ENCODE measurements at regions not wholly inside any gene's neighbourhood (a gene's known extent, or its start where the extent isn't known, plus 50 kb on each side); places are given as distances from the start of the nearest gene placed in this dataset.

DNA sequence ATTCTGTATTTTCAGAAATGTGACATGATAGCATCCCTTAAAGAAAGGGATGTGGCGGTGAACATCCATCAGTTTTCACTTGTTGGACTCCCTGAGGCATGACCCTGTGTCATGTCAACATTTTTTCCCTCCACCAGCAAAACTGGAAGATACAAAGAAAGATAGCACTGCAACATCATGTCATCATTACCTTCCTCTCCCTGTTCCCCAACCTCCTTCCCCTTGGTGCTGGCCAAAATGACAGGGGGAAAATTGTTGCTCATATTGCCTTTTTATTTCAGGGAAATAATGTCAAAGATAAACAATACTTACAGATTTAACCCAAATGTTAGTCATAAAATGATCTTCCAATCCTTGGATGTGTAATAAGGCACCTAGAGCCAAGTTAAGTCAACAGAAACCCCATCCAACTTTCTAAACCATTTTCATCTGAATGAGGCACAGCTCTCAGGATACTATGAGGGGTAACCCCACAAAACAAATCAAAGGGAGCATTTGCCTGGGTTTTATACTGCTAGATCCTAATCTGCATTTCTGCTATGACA, 644.3 kb downstream of the ACTL7B start:
- DNase-seq (ENCODE audit: low spot score) = no peak
- TF ChIP-seq, protein P1, sequence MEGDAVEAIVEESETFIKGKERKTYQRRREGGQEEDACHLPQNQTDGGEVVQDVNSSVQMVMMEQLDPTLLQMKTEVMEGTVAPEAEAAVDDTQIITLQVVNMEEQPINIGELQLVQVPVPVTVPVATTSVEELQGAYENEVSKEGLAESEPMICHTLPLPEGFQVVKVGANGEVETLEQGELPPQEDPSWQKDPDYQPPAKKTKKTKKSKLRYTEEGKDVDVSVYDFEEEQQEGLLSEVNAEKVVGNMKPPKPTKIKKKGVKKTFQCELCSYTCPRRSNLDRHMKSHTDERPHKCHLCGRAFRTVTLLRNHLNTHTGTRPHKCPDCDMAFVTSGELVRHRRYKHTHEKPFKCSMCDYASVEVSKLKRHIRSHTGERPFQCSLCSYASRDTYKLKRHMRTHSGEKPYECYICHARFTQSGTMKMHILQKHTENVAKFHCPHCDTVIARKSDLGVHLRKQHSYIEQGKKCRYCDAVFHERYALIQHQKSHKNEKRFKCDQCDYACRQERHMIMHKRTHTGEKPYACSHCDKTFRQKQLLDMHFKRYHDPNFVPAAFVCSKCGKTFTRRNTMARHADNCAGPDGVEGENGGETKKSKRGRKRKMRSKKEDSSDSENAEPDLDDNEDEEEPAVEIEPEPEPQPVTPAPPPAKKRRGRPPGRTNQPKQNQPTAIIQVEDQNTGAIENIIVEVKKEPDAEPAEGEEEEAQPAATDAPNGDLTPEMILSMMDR (IDR thresholded peaks at IDR 0.05) = no peak
- no peak for ATAC-seq (ENCODE audit: low FRiP score)

DNA sequence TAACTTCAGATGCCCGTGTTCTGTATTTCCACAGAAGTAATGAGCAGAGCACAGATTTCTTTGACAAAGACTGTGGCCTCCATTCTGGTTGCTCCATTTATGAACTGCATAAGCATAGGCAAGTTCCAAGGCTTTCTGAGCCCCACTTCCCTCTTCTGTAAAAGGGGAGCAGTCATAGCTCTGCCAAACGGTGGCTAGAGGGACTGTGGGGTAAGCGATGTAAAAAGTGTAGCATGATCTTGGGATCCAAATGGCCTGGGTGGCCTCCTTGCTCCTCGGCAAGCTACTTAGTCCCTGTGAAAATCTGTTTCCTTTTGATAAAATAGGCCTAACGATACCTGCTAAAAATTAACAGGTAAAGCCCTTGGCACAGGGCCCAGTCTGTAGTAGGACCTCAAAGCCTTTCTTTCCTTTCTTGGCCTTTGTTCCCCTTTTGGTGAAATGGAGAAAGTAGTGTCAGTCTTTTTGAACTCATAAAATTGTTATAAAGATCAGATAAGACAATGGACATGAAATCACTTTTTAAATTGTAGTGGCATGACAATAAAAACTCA, 646.6 kb downstream of the ACTL7B start:
- DNase-seq (ENCODE audit: low spot score) = no peak
- ATAC-seq (ENCODE audit: low FRiP score) = no peak
- TF ChIP-seq, protein P1 (IDR thresholded peaks at IDR 0.05) = no peak

DNA sequence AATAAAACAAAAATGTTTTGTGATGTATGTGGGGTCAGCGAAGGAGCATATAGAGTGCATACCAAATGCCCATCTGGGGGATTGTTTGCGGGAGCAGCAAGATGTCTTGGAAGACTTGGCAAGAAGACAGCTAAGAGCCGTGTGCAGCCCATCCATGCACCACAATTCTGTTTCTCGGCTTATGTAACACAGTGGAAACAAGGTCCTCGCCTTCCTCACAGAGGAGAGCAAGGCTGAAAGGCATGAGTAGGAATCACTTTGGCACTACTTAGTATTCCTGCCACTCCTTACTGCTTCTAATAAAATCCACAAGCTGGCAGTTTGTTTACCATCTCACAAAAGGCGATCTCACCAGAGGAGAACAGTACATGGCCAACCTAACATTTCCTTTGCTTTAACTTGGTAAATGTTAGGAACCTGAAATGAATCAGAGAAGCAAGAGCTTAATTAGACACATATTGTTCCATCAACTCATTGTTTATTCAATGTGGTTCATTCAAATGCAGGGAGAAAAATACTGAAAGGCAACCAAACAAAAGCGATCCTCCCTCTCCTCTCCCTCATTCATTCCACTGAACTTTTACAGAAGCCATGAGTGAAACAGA, 648.1 kb downstream of the ACTL7B start:
- DNase-seq (ENCODE audit: low spot score) (no peak), ATAC-seq (ENCODE audit: low FRiP score) (no peak)
- TF ChIP-seq, protein P1 (IDR thresholded peaks at IDR 0.05) = no peak

DNA sequence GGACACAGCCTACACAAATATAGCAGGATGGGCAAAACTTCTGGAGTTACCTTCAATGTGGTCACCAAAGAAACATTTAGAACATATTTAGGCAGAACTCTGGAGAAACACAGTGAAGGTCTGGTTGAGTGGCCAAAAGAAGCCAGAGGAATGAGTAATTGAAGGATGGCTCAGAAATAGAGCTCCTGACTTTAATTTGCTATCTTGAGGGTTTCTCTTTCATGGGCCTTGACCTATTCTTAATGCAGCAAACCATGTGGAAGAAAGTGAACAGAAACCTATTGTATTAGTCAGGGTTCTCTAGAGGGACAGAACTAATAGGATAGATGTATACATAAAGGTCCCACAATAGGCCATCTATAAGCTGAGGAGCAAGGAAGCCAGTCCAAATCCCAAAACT, 650.5 kb downstream of the ACTL7B start:
- DNase-seq (ENCODE audit: low spot score) (no peak), ATAC-seq (ENCODE audit: low FRiP score) (no peak)
- TF ChIP-seq, protein P1 (IDR thresholded peaks at IDR 0.05) = no peak

DNA sequence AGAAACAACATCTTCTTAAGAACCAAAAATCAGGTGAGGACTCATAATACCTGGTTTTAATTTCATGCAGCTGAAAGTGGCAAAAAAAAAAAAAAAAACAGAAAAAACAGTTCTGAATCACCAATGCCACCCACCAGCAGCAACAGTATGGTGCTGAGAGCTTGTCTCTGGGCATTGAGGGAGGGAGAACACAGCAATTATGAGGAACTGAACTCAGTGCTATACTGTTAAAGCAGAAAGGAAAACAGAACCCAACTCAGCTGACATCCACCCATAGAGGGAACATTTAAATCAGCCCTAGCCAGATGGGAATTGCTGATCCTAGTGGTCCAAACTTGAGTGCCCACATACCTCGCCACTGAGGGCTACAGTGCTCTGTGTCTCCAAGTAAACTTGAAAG, 657.9 kb downstream of the ACTL7B start:
- DNase-seq (ENCODE audit: low spot score) (no peak), ATAC-seq (ENCODE audit: low FRiP score) (no peak)
- TF ChIP-seq, protein P1 (IDR thresholded peaks at IDR 0.05) = no peak

DNA sequence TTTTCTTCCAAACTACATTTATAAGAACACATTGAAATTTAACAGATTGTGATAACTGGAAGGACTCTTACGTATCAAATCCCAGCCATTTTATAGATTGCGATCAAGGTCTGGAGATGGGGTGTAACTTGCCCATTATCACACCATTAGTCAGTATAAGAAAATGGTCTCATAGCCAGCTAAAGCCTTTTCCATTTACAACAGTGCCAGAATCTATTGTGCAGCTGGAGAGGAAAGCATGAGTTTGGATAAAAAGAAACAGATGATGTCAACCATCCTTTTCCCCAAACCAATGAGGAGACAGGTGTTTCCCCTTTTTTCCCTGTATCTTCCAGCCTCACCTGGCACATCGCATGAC, 658.8 kb downstream of the ACTL7B start:
- TF ChIP-seq, protein P1 (IDR thresholded peaks at IDR 0.05) = no peak
- ATAC-seq (ENCODE audit: low FRiP score) = no peak
- DNase-seq (ENCODE audit: low spot score) = no peak
